ENCODE measurements at regions not wholly inside any gene's neighbourhood (a gene's known extent, or its start where the extent isn't known, plus 50 kb on each side); places are given as distances from the start of the nearest gene placed in this dataset.
"Not testable (repeated sequence)": the region's sequence is repeated elsewhere in the genome, so short reads cannot be mapped to it uniquely, and the experiment has no call there.

DNA sequence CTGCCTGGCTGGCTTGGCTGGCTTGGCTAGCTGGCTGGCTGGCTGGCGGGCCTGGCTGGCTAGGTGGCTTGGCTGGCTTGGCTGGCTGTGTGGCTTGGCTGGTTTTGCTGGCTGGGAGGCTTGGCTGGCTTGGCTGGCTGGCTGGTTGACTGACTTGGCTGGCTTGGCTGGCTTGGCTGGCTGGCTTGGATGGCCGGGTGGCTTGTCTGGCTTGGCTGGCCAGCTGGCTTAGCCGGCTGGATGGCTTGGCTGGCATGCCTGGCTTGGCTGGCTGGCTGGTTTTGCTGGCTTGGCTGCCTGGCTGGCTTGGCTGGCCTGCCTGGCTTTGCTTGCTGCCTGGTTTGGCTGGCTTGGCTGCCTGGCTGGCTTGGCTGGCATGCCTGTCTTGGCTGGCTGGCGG lies 2817.3 kb downstream of the RPIA start:
- TF ChIP-seq, protein P1, sequence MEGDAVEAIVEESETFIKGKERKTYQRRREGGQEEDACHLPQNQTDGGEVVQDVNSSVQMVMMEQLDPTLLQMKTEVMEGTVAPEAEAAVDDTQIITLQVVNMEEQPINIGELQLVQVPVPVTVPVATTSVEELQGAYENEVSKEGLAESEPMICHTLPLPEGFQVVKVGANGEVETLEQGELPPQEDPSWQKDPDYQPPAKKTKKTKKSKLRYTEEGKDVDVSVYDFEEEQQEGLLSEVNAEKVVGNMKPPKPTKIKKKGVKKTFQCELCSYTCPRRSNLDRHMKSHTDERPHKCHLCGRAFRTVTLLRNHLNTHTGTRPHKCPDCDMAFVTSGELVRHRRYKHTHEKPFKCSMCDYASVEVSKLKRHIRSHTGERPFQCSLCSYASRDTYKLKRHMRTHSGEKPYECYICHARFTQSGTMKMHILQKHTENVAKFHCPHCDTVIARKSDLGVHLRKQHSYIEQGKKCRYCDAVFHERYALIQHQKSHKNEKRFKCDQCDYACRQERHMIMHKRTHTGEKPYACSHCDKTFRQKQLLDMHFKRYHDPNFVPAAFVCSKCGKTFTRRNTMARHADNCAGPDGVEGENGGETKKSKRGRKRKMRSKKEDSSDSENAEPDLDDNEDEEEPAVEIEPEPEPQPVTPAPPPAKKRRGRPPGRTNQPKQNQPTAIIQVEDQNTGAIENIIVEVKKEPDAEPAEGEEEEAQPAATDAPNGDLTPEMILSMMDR (IDR thresholded peaks at IDR 0.05; ENCODE audit: low read depth, low read length): not testable (repeated sequence)
- not testable (repeated sequence) for TF ChIP-seq EZH2phosphoT487 (IDR thresholded peaks at IDR 0.05; ENCODE audit: low read depth)

All from OCI-LY3 (cell line).